OCI-LY1 (cell line): ENCODE measurements at regions not wholly inside any gene's neighbourhood (a gene's known extent, or its start where the extent isn't known, plus 50 kb on each side); places are given as distances from the start of the nearest gene placed in this dataset.

Experiments
- H2AFZ ChIP-seq: fragments of 200-600 bp; sonication (generic), shearing (Covaris generic); 2 replicates; pipeline ENCODE4 v1.6.0; 2014; ENCODE audit warnings: antibody characterized with exemption, mild to moderate bottlenecking, low read length
- H3F3A ChIP-seq: fragments of 200-600 bp; sonication (generic), shearing (Covaris generic); 2 replicates; pipeline ENCODE4 v1.6.0; 2014; ENCODE audit warnings: mild to moderate bottlenecking, antibody characterized with exemption, low read length, moderate library complexity; ENCODE audit not compliant: insufficient read depth
- H3K27ac ChIP-seq: fragments of 200-600 bp; sonication (generic); 2 replicates; pipeline ENCODE4 v1.5.1; 2014; ENCODE audit warnings: low read length, mixed run types, mild to moderate bottlenecking, low read depth; ENCODE audit not compliant: poor library complexity, severe bottlenecking
- H3K27me3 ChIP-seq: fragments of 200-600 bp; sonication (generic); 2 replicates; pipeline ENCODE4 v1.6.0; 2014; ENCODE audit warnings: antibody characterized with exemption, mild to moderate bottlenecking, low read length, moderate library complexity; ENCODE audit not compliant: insufficient read depth
- H3K36me3 ChIP-seq: fragments of 200-600 bp; sonication (generic); 2 replicates; pipeline ENCODE4 v1.6.1; 2014; ENCODE audit warnings: mild to moderate bottlenecking, antibody characterized with exemption, low read length, moderate library complexity, mixed read lengths; ENCODE audit not compliant: insufficient read depth
- H3K4me1 ChIP-seq: fragments of 200-600 bp; sonication (generic); 2 replicates; pipeline ENCODE4 v1.5.1; 2014; ENCODE audit warnings: mild to moderate bottlenecking, low read length, moderate library complexity; ENCODE audit not compliant: insufficient read depth, severe bottlenecking
- H3K4me2 ChIP-seq: fragments of 200-600 bp; sonication (generic), shearing (Covaris generic); 2 replicates; pipeline ENCODE4 v1.6.1; 2014; ENCODE audit warnings: low read length
- H3K4me3 ChIP-seq: fragments of 200-600 bp; sonication (generic); 2 replicates; pipeline ENCODE4 v1.5.1; 2014; ENCODE audit warnings: low read length, low read depth, mild to moderate bottlenecking, mixed read lengths; ENCODE audit not compliant: poor library complexity, severe bottlenecking
- H3K79me2 ChIP-seq: fragments of 200-600 bp; shearing (Covaris generic); 2 replicates; pipeline ENCODE4 v1.6.1; 2016; ENCODE audit warnings: mixed run types, low read length, mixed read lengths; ENCODE audit not compliant: insufficient read depth
- H3K9ac ChIP-seq: fragments of 200-600 bp; sonication (generic), shearing (Covaris generic); 2 replicates; pipeline ENCODE4 v1.6.1; 2014; ENCODE audit warnings: mild to moderate bottlenecking, low read length, mixed read lengths
- H3K9me2 ChIP-seq: fragments of 200-600 bp; sonication (generic), shearing (Covaris generic); 2 replicates; pipeline ENCODE4 v1.6.1; 2014; ENCODE audit warnings: low read depth, mild to moderate bottlenecking, low read length, mixed read lengths
- H3K9me3 ChIP-seq: fragments of 200-600 bp; shearing (Covaris generic); 2 replicates; pipeline ENCODE4 v1.6.1; 2014; ENCODE audit warnings: low read length, mixed read lengths
- H4K20me1 ChIP-seq: fragments of 200-600 bp; sonication (generic), shearing (Covaris generic); 2 replicates; pipeline ENCODE4 v1.6.0; 2016; ENCODE audit warnings: mild to moderate bottlenecking, low read length; ENCODE audit not compliant: insufficient read depth
- EZH2 ChIP-seq: fragments of 200-600 bp; sonication (generic), shearing (Covaris generic); IDR thresholded peaks from 2 replicates; pipeline ENCODE4 v1.8.0; 2017; ENCODE audit warnings: borderline replicate concordance, mixed run types, mild to moderate bottlenecking, antibody characterized with exemption, low read length, moderate library complexity, mixed read lengths
- TF ChIP-seq, protein P1 (sequence below): fragments of 200-600 bp; sonication (generic), shearing (Covaris generic); IDR thresholded peaks from 2 replicates; pipeline ENCODE4 v1.5.1; 2017; ENCODE audit warnings: mild to moderate bottlenecking, antibody characterized with exemption, low read length, moderate library complexity, mixed read lengths

DNA sequence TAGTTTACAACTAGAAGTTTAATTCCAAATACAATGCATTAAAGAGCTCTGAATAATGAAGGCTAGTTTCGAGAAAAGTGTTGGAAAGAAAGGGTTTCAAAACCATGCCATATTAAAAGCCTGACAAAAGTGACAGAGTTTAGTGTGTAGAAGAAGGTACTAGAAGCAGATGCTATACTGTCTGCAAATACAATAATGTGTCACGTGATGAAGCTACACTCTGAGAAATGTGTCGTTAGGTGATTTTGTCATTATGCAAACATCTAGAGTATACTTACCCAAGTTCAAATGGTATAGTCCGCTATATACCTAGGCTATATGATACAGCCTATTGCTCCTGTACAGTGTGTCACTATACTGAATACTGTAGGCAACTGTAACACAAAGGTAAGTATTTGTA, 494.1 kb downstream of the TLE1 start:
- no peak overlapping the region for H2AFZ ChIP-seq
- no peaks in the 10 kb centered on the region for H3K27me3 ChIP-seq
- no peaks in the 10 kb centered on the region for H4K20me1 ChIP-seq
- H3K36me3 ChIP-seq: no peaks in the 10 kb centered on the region
- no peak overlapping the region for H3K4me2 ChIP-seq
- TF ChIP-seq, protein P1, sequence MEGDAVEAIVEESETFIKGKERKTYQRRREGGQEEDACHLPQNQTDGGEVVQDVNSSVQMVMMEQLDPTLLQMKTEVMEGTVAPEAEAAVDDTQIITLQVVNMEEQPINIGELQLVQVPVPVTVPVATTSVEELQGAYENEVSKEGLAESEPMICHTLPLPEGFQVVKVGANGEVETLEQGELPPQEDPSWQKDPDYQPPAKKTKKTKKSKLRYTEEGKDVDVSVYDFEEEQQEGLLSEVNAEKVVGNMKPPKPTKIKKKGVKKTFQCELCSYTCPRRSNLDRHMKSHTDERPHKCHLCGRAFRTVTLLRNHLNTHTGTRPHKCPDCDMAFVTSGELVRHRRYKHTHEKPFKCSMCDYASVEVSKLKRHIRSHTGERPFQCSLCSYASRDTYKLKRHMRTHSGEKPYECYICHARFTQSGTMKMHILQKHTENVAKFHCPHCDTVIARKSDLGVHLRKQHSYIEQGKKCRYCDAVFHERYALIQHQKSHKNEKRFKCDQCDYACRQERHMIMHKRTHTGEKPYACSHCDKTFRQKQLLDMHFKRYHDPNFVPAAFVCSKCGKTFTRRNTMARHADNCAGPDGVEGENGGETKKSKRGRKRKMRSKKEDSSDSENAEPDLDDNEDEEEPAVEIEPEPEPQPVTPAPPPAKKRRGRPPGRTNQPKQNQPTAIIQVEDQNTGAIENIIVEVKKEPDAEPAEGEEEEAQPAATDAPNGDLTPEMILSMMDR: no peak
- no peak for TF ChIP-seq EZH2
- H3K4me1 ChIP-seq: no peaks in the 10 kb centered on the region
- H3K9ac ChIP-seq: no peak overlapping the region
- no peaks in the 10 kb centered on the region for H3K9me3 ChIP-seq
- H3F3A ChIP-seq: no peaks in the 10 kb centered on the region
- no peak overlapping the region for H3K4me3 ChIP-seq
- H3K27ac ChIP-seq: no peak overlapping the region
- H3K79me2 ChIP-seq: no peaks in the 10 kb centered on the region
- no peaks in the 10 kb centered on the region for H3K9me2 ChIP-seq

DNA sequence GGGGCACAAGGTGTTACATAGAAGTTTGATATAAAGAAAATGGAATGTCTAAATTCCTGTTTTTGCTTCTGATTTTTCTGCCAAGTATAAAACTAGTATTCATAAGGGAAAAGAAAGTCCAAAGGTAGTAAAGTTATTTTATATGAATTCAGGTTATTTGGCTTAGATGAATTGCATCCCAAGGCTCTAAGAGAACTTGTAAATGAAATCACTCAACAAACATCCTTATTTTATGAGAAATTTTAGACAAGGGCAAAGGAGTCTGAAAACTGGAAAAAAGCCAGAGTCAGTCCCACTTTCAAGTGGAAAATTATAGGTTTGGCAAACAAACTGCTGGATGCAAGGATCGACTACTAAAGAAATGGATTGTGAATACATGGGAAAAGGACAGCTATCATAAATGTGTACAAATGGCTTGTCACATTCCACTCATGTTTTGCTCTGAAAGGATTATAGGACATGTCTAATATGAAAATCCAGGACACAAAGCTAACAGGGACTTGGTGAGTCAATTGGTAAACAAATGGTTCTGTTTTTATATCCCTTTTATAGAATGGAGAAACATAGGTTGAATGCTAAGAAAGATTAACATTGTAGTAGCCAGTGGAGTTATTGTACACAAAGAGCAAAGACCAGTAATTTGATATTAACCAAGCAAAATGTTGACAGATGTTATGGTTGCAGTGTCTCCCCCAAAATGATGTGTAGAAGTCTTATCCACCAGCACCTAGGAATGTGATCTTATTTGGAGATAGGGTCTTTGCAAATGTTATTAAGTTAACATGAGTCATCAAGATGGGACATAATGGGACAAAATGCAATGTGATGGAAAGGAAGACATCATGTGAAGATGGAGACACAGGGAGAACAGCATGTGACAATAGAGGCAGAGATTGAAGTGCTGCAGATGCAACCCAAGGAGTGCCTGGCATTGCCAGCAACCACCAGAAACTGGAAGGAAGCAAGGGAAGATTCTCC, 495.7 kb downstream of the TLE1 start:
- Histone ChIP-seq H2AFZ (no peak overlapping the region), H4K20me1 (no peaks in the 10 kb centered on the region), H3K4me1 (no peaks in the 10 kb centered on the region), H3K9ac (no peak overlapping the region), H3K9me3 (no peaks in the 10 kb centered on the region), H3F3A (no peaks in the 10 kb centered on the region), H3K36me3 (no peaks in the 10 kb centered on the region), H3K27ac (no peak overlapping the region), H3K79me2 (no peaks in the 10 kb centered on the region), H3K27me3 (no peaks in the 10 kb centered on the region), H3K4me2 (no peak overlapping the region), H3K4me3 (no peak overlapping the region), H3K9me2 (no peaks in the 10 kb centered on the region)
- TF ChIP-seq, protein P1: no peak

DNA sequence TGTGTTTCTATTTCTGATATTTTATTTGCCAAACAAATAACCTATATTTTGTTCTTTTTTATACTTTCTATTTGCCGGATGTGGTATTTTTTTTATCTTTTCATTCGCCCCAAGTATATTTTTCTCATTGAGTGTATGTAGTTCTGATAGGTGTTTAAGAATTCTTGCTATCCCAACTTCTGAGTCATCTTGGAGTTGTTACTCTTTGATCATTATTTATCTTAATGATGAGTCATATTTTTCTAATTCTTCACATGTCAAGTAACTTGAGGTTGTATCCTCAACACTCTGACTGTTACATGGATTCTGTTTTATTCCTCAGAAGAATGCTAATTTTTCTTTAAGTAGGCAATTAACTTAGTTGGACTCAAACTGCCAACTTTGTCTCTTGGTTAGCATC, 498.1 kb downstream of the TLE1 start:
- no peak for TF ChIP-seq EZH2
- TF ChIP-seq, protein P1: no peak
- H3K9me2 ChIP-seq: no peaks in the 10 kb centered on the region
- no peaks in the 10 kb centered on the region for H3K9me3 ChIP-seq
- H3K79me2 ChIP-seq: no peaks in the 10 kb centered on the region
- no peaks in the 10 kb centered on the region for H4K20me1 ChIP-seq
- no peak overlapping the region for H3K27ac ChIP-seq
- H3K4me3 ChIP-seq: no peak overlapping the region
- H3K4me2 ChIP-seq: no peak overlapping the region
- H3K4me1 ChIP-seq: no peaks in the 10 kb centered on the region
- no peak overlapping the region for H3K9ac ChIP-seq
- H3K36me3 ChIP-seq: no peaks in the 10 kb centered on the region
- H3F3A ChIP-seq: no peaks in the 10 kb centered on the region
- no peak overlapping the region for H2AFZ ChIP-seq
- H3K27me3 ChIP-seq: no peaks in the 10 kb centered on the region
